Cortex of kidney (tissue), 1 donor: ENCODE measurements at regions not wholly inside any gene's neighbourhood (a gene's known extent, or its start where the extent isn't known, plus 50 kb on each side); places are given as distances from the start of the nearest gene placed in this dataset.
"Not testable (repeated sequence)": the region's sequence is repeated elsewhere in the genome, so short reads cannot be mapped to it uniquely, and the experiment has no call there.

Source experiments
- DNase-seq: peaks from one replicate; lab custom pipeline; 2025; lab: John Stamatoyannopoulos, UW

DNA sequence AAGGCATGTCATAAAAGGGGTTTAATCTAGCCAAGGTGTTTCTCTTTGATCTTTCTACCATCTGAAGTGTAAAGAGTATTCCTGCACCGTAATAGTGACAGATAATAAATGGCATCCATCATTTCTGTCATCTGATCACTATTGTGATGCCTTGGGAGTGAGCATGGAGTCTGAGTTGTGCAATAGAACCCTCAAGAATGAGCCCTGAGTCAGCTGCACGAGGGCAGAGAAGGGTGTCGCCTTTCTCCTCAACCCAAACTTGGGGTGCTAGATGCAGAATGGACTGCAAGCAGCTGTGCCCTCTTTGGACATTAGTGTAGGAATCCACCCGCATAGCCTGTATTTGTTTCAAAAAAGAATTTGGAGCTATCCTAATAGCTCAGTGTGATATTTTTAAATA is 115.2 kb downstream of the ZNF37A start:
- DNase-seq = no peak

DNA sequence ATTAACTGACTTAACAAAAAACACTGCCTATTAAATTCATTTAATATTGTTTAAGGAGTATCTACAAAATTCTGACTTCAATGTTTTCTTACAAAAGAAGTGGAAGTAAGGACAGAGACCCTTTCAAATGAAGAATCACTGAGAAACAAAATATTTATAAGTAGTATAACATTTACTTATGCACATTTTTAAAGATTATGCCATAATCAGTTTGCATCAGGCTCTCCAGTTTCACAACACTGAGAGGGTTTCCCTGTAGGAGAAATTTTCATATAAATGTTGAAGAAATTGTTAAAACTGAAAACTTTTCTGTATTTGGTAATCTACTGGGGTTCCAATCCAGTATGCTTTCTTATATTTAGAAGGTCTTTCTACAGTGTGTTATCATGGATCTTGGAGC is 115.6 kb downstream of the ZNF37A start:
- not testable (repeated sequence) for DNase-seq

DNA sequence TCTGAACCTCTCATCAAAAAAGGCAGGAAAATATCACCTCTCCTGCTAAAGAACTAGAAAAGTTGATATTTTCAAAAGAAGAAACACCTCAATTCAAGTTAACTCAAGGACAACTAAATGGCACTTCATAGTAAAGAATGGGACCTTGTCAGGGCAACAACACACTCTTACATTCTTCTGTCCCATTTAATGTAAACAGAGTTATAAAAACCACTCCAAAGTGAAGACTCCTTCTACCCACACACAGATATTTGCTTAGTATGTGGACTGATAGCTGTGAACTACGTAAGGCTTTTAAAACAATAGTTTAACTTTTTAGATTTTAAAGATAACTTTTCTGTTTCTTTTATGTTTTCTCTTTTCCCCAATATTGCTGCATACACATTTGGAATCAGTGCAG is 118.3 kb downstream of the ZNF37A start:
- DNase-seq = no peak

DNA sequence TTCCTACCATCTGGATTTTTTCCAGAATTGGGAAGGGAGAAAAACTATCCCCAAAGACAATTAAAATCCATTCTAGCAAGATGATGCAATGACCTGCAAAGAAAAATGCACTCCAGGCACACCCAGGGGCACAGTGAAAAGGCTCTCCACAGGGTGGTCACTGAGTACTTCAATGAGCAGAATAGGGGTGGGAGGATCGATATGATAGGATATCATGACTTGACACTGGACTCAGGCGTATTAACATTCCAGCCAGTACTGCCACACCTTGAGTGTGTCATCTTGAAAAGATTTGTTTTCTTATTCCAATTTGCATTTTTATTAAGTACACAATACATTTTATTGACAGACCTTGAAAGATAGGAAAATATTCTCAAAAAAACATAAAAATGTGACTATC is 132.2 kb downstream of the ZNF37A start:
- no peak for DNase-seq

DNA sequence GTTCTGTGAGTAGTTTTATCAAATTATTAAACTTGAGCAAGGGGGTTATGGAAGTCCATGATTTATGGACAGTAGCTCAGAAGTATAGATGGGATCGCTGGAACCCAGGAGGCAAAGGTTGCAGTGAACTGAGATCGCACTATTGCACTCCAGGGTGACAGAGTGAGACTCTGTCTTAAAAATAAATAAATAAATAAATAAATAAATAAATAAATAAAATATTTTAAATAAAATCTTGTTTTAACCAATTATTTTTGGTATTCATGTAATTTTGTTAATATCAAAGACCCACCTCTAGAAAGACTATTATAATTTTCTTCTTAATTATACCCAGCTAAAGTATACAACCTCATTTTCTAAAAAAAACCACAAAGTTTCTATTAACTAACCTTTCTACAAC is 134.3 kb downstream of the ZNF37A start:
- no peak for DNase-seq

DNA sequence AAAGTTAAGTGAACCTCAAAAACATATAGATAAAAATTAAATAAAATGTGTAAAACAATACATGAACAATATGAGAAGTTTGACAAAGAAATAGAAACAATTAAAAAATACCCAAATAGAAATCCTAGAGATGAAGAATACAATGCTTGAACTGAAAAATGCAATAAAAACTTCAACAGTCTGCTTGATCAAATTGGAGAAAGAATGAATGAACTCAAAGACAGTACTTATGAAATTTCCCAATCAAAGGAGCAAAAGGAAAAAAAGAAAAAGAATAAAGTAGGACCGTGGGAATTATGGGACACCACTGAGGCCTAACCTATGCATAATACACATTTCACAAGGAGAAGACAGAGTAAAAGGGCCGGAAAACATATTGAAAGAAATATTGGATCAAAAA is 144.3 kb downstream of the ZNF37A start:
- not testable (repeated sequence) for DNase-seq

DNA sequence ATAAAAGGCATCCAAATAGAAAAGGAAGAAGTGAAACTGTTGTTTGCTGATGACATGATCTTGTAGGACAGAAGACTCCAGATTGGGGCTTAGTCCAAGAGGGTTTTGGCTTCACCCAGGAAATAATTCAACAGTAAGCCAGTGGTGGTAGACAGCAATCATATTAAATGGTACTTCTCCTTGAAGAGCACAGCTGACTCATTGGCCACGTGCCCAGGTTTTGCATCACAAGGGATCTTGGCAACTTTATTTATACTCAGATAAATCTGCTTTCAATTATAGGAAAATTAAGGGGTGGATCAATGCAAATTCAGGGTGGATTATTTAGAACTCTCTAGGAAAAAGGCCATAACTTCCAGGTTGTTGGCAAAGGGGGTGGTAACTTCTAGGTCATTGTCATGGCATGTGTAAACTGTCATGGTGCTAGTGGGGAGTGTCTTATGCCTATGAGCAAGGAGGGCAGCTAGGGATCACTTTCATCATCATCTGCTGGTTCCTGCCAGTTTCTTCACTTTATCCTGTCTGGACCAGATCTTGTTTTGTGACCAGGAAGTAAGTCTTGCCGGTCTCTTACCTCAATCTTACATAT is 148.0 kb downstream of the ZNF37A start:
- DNase-seq = not testable (repeated sequence)

DNA sequence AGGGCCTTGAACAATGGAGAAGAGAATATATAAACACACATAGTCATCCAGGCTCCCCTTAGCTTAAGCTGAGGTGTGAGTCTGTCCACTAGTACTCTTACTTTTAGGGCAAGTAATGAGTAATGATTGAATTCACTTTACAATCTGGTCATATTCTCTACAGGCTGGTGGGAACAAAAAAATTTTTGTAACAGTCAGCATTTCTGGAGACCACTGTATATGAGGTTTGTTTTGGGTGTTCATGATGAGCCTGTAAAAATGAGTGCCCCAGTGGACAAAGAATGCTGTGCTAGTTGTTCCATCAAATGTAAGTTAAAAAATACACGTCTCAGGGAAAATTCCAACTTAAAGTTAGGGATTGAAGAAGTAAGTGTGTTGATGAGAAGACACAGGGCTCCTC is 154.0 kb downstream of the ZNF37A start:
- not testable (repeated sequence) for DNase-seq

DNA sequence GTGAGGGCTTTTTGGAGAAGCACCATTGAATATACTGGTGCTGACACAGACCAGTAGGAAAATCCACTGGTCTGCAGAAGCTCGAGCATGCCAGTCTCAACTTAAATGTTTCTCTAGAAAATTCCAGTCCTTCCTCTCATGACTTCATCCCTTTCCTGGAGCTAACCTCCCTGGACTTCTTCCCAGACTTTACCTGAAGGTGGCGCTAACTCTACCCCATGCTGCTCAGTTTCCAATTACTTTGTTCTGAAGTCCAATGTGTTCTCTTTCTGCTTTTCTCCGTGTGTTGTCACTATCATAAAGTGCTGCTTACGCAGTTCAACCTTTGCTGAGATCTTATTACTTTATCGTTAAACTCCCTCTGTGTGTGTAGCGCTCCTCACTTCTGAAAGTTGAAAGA is 158.4 kb downstream of the ZNF37A start:
- DNase-seq = not testable (repeated sequence)

DNA sequence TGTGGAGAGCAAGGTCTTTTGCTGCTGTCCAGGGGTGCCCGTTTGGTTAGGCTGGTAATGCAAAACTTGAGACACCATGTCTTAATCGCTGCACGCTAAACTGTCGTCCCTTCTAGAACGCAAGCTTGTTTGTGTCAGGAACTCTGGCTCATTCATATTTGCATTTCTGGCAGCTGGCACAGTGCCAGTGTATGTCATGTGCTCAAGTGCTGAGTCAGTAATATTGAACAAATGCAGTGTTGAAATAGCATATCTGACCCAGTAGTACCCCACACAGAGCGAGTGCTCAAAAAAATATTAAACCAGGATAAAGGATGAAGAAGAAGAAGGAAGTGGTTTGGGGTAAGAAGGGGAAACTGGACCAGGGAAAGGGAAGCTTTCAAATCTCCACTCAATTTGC is 173.4 kb downstream of the ZNF37A start:
- DNase-seq = not testable (repeated sequence)

DNA sequence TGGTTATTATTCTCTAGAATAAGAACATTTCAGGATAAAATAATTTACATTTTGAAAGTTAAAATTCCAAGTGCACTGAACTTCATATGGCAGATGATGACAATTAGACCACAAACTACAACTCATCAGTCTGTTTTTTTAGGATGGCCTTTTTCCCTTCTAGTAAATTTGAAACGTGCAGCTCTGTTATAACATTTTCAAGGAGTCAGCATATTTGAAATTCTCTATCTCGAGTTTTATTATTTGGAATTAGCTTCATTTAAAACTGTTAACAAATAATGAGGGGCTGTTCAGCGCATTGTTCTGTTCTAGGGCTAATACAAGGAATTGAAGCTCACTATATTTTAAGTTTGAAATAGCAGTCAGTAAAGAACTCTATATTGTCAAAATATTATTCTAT is 176.9 kb downstream of the ZNF37A start:
- DNase-seq = not testable (repeated sequence)

DNA sequence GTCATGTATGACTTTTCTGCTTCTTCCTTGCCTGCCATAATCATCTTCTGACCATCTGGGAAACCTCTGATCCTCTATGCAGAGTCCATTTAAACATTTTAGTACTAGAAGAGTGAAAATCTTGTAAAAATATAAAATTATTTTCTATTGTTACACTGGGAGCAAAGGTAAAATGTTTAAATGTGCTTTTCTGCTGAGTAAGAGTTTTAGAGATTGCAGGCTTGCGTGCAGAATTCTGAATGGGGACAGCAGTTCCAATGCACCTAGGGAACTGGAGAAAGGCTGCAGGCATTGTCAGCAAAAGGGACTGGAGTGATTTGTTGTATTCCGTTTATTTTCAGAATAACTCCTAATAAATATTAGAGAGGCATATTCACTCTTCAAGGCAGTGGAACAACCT is 180.7 kb downstream of the ZNF37A start:
- DNase-seq = not testable (repeated sequence)

DNA sequence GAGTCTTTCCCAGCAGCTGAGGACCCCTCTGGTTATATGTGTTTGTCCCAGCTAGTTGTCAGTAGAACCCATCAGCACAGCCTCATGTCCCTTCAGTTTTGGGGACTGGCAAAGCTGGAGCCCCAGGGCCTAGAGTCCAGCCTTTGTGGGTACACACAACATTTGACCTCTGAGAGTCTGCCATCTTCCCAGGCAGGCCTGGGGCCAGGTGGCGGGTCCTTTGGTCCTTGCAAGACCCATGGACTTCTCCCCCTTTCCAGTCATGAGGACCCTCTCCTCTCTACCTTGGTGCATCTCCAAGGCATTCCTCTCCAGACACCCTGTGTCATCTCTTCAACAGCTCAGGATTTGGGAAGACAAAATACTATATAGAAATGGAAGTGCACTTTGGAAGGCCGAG is 198.4 kb downstream of the ZNF37A start:
- not testable (repeated sequence) for DNase-seq

DNA sequence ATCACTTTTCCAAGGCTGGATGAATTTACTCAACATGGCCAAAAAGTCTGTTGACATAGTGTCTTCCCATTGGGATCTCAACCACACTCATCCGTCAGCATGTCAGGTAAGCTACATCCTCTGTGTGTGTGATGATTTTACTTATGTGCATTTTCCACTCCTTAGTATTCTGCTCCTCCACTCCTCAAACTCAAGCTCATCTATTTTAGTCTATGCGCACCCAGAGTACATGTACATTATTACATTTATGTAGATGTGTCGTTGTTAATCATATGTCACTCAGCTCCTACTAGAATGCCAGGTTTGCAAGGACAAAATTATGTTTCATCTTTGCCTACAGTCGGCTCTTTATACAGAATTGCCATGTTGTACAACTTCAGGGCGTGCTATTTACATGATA is 216.0 kb downstream of the ZNF37A start:
- DNase-seq = not testable (repeated sequence)

DNA sequence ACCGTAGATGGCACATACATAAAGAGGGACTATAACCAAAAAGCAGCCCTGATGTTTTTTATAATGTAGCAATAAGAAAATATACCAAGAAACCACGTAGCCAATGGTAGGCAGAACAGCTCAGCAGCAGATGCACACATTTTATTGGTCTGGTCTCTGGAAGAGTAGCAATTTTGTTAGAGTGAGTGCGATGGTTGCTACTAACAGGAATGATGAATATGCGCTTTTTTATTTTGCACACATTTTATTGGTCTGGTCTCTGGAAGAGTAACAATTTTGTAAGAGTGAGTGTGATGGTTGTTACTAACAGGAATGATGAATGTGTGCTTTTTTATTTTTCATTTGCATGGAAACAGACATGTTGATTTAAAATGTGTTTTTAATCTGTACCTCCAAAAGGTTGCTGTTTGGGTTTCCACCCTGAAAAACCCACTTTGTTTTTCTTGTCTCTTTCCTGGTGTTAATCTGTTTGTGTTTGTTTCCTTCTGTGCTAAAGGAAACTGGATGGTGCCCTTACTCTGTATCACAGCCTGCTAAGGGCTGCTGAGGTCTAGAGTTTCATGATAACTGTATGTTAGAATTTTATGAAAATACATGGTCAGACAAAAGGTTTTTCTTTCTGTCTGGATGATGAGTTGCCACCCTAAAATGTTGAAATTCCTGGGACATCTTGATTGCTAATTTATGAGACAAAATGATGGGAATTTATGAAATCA is 221.1 kb downstream of the ZNF37A start:
- not testable (repeated sequence) for DNase-seq

DNA sequence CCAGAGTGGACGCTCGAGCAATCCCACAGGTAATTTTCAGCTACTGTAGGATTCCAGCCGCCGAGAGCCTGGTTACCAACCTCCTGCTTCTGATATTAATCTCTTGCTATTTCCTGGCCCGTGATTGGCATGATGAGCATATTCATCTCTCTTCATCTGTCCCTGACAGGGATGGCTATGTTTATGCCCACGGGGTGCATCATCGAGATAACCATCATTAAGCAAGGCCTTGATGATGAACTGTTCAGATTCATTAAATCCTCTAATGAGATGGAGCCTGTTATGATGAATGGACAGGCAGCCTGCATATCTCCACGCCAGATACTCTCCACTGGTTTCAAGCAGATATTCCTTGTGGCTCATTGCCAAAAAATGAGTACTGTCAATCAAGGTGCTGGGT is 227.3 kb downstream of the ZNF37A start:
- DNase-seq = not testable (repeated sequence)

DNA sequence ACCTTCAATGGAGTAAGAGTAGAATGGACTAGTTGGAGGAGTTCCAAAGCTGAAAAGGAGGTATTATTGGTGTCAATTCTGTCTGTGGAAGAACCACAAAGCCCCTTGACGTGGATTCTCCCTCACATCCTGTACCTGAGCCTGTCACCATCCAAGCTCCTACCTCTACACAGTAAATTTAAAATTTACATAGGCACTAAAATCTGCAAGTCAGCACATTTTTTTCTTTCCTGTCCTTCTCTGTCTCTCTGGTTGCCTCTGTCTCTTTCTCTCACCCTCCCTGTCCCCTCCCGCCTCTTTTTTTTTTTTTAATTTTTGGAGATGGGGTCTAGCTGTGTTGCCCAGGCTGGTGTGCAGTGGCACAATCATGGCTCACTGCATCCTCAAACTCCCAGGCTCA is 236.2 kb downstream of the ZNF37A start:
- DNase-seq = not testable (repeated sequence)

DNA sequence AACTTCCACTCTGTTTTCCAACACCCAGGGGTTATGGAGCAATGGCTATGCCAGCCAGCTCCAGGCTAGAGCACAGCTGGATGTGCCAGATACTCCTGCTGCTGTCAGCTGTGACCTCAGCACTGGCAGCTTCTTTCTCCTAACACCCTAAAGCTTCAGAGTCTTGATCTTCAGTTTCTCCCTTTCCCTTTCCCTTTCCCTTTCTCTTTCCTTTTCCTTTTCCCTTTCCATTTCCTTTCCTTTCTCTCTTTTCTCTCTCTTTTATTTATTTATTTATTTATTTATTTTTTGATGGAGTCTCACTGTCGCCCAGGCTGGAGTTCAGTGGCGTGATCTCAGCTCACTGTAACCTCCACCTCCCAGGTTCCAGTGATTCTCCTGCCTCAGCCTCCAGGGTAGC is 237.0 kb downstream of the ZNF37A start:
- DNase-seq = not testable (repeated sequence)

DNA sequence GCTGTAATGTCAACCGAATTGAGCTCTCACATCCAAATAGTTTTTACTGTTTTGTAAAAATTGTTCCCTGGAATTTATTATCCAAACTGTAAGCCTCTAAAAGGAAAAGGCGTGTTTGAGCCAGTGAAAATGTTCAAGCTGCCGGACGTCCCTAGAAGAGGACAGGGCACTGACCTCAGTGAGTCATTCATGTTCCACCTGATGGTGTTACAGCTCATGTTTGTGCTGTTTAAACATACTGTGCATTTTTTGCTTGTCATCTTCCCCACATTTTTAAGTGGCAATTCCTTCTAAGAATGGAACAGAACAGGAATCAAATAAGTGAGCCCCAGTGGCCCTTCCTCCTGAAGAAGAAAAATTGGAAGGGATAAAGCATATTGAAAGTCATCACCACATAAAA is 239.6 kb downstream of the ZNF37A start:
- not testable (repeated sequence) for DNase-seq

DNA sequence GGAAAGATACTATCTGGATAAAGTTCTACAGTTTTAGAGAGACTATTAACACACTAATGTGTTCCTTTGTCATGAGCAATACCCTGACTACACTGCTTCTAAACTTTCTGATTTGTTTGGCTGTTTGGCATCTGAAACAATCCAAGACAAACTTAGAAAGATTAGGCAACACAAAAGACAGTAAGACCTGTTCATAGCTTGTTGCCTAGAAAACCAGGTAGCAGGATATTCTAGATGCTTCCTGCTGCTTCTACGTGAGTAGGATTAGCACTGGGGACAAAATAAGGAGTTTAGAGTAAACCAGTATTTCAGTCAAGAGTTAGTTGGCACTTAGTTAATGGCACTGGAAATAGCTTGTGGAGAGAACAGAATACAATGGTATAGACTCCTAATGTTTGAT is 256.5 kb downstream of the ZNF37A start:
- not testable (repeated sequence) for DNase-seq

DNA sequence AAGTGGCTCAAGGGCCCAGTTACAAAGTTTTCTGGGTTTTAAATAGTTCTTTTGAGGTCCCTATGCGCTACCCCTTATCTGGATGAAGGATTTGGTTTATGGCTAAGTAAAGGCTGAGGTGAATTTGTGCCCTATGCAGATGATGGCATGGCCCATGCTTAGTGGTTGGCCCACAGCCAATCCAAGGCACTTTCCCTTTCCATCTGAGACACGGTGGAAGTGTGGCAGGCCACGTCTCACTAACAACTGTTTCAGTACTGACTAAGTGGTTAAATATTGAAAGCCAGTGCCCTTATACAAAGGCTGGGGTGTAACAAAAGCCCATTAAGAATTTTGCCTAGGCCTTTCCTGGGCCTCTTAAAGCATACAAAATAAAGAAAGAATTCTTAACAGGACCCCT is 260.3 kb downstream of the ZNF37A start:
- not testable (repeated sequence) for DNase-seq

DNA sequence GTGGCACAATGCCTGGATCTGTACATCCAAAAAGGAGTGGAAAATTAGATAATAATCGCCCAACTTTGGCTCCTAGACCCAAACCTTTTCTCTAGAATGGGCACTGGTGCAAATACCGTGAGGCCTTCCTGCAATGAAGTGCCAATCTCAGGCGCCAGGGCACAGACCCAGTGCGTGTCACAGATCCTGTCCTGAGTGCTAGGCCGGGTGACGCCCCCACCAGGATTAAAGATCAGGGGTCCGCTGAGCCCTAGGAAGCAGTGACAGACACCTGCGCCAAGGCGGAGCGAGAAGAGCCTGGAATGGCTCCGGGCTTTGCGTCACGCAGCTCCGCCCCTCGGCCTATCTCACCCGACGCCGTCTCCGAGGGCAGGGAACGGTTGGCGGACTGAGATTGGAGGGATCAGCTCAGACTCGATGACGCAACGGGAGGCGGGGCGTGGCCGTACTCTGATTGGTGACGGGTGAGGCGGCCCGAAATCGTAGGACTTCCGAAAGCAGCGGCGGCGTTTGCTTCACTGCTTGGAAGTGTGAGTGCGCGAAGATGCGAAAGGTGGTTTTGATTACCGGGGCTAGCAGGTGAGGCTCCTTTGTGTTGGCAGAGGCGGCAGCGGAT is 261.9 kb downstream of the ZNF37A start:
- DNase-seq = not testable (repeated sequence)

DNA sequence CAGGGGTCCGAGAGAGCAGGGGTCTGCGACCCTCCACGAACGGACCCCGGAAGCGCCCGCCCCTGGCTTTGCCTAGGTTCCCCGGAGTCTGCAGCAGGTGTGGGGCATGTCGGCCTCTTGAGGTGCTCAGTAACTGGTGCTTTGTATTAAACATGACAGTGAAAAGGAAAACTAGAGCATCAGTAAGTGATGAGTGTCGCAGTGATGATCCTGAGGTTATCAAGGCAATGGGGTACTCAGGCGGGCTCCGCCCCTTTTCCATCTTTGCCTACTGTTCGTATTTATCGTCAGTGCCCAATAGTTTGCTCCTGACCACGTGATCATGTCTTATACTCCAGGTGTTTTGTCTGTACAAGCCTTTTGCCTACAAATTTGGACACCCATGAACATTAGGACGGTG is 262.4 kb downstream of the ZNF37A start:
- DNase-seq = not testable (repeated sequence)
